Epithelial cell of proximal tubule (primary cell): ENCODE measurements at regions not wholly inside any gene's neighbourhood (a gene's known extent, or its start where the extent isn't known, plus 50 kb on each side); places are given as distances from the start of the nearest gene placed in this dataset.

ENCODE experiments used
- DNase-seq: peaks from one replicate; pipeline ENCODE4 v3.0.0-alpha.2; 2011; ENCODE audit warnings: low read depth
- H3K4me3 ChIP-seq: 2 replicates; pipeline ENCODE4 v1.5.1; 2011; ENCODE audit warnings: low read depth, mild to moderate bottlenecking, low read length
- TF ChIP-seq, protein P1 (sequence below): conservative IDR thresholded peaks from 2 replicates; pipeline ENCODE4 v1.5.1; 2012; ENCODE audit warnings: low read depth, mild to moderate bottlenecking, low read length

- DNase-seq: no peak
- TF ChIP-seq, protein P1, sequence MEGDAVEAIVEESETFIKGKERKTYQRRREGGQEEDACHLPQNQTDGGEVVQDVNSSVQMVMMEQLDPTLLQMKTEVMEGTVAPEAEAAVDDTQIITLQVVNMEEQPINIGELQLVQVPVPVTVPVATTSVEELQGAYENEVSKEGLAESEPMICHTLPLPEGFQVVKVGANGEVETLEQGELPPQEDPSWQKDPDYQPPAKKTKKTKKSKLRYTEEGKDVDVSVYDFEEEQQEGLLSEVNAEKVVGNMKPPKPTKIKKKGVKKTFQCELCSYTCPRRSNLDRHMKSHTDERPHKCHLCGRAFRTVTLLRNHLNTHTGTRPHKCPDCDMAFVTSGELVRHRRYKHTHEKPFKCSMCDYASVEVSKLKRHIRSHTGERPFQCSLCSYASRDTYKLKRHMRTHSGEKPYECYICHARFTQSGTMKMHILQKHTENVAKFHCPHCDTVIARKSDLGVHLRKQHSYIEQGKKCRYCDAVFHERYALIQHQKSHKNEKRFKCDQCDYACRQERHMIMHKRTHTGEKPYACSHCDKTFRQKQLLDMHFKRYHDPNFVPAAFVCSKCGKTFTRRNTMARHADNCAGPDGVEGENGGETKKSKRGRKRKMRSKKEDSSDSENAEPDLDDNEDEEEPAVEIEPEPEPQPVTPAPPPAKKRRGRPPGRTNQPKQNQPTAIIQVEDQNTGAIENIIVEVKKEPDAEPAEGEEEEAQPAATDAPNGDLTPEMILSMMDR: no peak
- no peak overlapping the region for H3K4me3 ChIP-seq
These were observed 287.0 kb downstream of the FAM43A start for GRCh38 chr3:194972641-194973040.

DNA sequence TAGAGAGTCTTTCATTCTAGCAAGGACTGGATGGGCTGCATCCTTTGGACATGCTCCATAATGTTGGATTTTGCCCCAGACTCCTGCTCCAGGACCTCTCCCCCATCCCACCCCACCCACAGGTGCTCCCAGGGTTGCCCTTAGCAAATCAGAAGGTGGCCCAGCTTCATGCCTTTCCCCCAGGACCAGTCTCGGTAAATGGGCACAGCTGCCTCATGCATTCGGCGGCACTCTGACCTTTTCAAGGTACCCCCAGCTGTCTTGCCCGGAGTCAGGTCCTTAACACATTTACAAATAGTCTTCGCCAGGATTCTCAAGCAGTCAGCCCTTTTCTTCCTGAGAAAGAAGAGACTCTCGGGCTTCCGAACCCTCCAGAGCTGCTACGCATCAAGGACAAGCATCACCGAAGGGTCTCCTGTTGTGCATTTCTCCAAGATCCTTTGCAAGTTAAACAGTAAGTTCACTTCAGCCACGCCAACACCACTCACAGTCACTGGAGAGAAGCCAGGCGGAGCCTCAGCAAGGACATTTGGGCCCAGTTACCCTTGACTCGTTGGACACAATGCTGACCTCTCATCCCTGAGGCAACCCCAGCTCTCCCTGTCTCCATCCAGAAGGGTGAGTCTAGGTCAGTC lies 287.8 kb downstream of the FAM43A start:
- no peak for DNase-seq
- no peak overlapping the region for H3K4me3 ChIP-seq
- TF ChIP-seq, protein P1: no peak

GRCh38 chr3:194974468-194975135 lies 288.9 kb downstream of the FAM43A start:
- H3K4me3 ChIP-seq: no peak overlapping the region
- no peak for DNase-seq
- TF ChIP-seq, protein P1: no peak

- no peak for DNase-seq
- H3K4me3 ChIP-seq: no peak overlapping the region
- TF ChIP-seq, protein P1: no peak
These were observed 290.4 kb downstream of the FAM43A start for GRCh38 chr3:194976049-194976451.

GRCh38 chr3:194976874-194977273 lies 291.2 kb downstream of the FAM43A start:
- DNase-seq: no peak
- TF ChIP-seq, protein P1: no peak
- H3K4me3 ChIP-seq: no peak overlapping the region

GRCh38 chr3:194977356-194977755 lies 291.7 kb downstream of the FAM43A start:
- no peak for DNase-seq
- TF ChIP-seq, protein P1: no peak
- no peak overlapping the region for H3K4me3 ChIP-seq

GRCh38 chr3:194979173-194979572 lies 291.8 kb downstream of the XXYLT1 start:
- no peak overlapping the region for H3K4me3 ChIP-seq
- TF ChIP-seq, protein P1: no peak
- DNase-seq: no peak
